ENCODE measurements at regions not wholly inside any gene's neighbourhood (a gene's known extent, or its start where the extent isn't known, plus 50 kb on each side); places are given as distances from the start of the nearest gene placed in this dataset.

- TF ChIP-seq CREB1 (IDR thresholded peaks at IDR 0.05; ENCODE audit: low read depth) (no peak), TAF1 (IDR thresholded peaks at IDR 0.05; ENCODE audit: low read depth) (no peak), RAD21 (IDR thresholded peaks at IDR 0.05; ENCODE audit: low read depth) (no peak), USF1 (IDR thresholded peaks at IDR 0.05) (no peak), EP300 (IDR thresholded peaks at IDR 0.05; ENCODE audit: borderline replicate concordance) (no peak), YY1 (IDR thresholded peaks at IDR 0.05; ENCODE audit: low read depth) (no peak), ZBTB7A (IDR thresholded peaks at IDR 0.05; ENCODE audit: low read depth) (no peak), CEBPB (IDR thresholded peaks at IDR 0.05) (no peak), NFIC (IDR thresholded peaks at IDR 0.05) (no peak), FOXM1 (IDR thresholded peaks at IDR 0.05; ENCODE audit: borderline replicate concordance, low read depth) (no peak), TCF12 (IDR thresholded peaks at IDR 0.05; ENCODE audit: low read depth) (no peak)
- TF ChIP-seq, protein P1, sequence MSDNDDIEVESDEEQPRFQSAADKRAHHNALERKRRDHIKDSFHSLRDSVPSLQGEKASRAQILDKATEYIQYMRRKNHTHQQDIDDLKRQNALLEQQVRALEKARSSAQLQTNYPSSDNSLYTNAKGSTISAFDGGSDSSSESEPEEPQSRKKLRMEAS (IDR thresholded peaks at IDR 0.05): no peak
- TF ChIP-seq, protein P2, sequence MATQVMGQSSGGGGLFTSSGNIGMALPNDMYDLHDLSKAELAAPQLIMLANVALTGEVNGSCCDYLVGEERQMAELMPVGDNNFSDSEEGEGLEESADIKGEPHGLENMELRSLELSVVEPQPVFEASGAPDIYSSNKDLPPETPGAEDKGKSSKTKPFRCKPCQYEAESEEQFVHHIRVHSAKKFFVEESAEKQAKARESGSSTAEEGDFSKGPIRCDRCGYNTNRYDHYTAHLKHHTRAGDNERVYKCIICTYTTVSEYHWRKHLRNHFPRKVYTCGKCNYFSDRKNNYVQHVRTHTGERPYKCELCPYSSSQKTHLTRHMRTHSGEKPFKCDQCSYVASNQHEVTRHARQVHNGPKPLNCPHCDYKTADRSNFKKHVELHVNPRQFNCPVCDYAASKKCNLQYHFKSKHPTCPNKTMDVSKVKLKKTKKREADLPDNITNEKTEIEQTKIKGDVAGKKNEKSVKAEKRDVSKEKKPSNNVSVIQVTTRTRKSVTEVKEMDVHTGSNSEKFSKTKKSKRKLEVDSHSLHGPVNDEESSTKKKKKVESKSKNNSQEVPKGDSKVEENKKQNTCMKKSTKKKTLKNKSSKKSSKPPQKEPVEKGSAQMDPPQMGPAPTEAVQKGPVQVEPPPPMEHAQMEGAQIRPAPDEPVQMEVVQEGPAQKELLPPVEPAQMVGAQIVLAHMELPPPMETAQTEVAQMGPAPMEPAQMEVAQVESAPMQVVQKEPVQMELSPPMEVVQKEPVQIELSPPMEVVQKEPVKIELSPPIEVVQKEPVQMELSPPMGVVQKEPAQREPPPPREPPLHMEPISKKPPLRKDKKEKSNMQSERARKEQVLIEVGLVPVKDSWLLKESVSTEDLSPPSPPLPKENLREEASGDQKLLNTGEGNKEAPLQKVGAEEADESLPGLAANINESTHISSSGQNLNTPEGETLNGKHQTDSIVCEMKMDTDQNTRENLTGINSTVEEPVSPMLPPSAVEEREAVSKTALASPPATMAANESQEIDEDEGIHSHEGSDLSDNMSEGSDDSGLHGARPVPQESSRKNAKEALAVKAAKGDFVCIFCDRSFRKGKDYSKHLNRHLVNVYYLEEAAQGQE (IDR thresholded peaks at IDR 0.05; ENCODE audit: low read depth): no peak
Measured at GRCh38 chr1:173318788-173319187, 111.7 kb upstream of the TNFSF4 start.

Measured in Ishikawa (cell line).